ENCODE measurements at regions not wholly inside any gene's neighbourhood (a gene's known extent, or its start where the extent isn't known, plus 50 kb on each side); places are given as distances from the start of the nearest gene placed in this dataset.

DNA sequence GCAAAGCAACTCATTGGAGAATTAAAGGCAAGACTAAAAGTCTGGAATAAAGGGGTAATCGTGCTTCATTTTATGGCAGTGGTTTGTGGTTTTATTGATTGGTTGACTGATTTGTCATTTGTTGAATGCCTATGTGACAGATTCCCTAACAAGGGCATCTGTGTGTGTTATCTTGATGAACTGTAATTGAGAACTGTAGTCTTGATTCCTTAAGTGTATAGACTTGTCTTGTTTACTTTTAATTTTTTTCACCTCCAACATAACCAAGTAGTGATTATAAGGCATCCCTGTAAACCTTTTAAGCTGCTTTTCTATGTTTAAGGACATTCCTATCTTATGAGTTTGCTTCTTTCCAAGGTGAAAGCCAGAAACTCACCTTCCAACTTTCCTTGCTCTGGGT, 216.0 kb upstream of the TAPT1 start:
- no peak for ATAC-seq
- TF ChIP-seq, protein P1, sequence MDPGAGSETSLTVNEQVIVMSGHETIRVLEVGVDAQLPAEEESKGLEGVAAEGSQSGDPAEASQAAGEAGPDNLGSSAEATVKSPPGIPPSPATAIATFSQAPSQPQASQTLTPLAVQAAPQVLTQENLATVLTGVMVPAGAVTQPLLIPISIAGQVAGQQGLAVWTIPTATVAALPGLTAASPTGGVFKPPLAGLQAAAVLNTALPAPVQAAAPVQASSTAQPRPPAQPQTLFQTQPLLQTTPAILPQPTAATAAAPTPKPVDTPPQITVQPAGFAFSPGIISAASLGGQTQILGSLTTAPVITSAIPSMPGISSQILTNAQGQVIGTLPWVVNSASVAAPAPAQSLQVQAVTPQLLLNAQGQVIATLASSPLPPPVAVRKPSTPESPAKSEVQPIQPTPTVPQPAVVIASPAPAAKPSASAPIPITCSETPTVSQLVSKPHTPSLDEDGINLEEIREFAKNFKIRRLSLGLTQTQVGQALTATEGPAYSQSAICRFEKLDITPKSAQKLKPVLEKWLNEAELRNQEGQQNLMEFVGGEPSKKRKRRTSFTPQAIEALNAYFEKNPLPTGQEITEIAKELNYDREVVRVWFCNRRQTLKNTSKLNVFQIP (CRISPR knock-in tag; IDR thresholded peaks at IDR 0.05; ENCODE audit: borderline replicate concordance, low read depth) = no peak
- TF ChIP-seq ZFP3 (CRISPR knock-in tag; IDR thresholded peaks at IDR 0.05) (no peak), ZC3H10 (CRISPR knock-in tag; IDR thresholded peaks at IDR 0.05) (no peak), ZNF70 (CRISPR knock-in tag; IDR thresholded peaks at IDR 0.05) (no peak), ZNF8 (CRISPR knock-in tag; IDR thresholded peaks at IDR 0.05) (no peak), OSR1 (CRISPR knock-in tag; IDR thresholded peaks at IDR 0.05) (no peak), PPARA (CRISPR knock-in tag; IDR thresholded peaks at IDR 0.05; ENCODE audit: borderline replicate concordance) (no peak), TOX (CRISPR knock-in tag; IDR thresholded peaks at IDR 0.05; ENCODE audit: borderline replicate concordance) (no peak), ESRRG (CRISPR knock-in tag; IDR thresholded peaks at IDR 0.05) (no peak), SNAI2 (CRISPR knock-in tag; IDR thresholded peaks at IDR 0.05) (no peak), ARNTL (CRISPR knock-in tag; IDR thresholded peaks at IDR 0.05; ENCODE audit: borderline replicate concordance, low read depth) (no peak), ZFP30 (CRISPR knock-in tag; IDR thresholded peaks at IDR 0.05) (no peak), CSDC2 (CRISPR knock-in tag; IDR thresholded peaks at IDR 0.05) (no peak)
- TF ChIP-seq, protein P2, sequence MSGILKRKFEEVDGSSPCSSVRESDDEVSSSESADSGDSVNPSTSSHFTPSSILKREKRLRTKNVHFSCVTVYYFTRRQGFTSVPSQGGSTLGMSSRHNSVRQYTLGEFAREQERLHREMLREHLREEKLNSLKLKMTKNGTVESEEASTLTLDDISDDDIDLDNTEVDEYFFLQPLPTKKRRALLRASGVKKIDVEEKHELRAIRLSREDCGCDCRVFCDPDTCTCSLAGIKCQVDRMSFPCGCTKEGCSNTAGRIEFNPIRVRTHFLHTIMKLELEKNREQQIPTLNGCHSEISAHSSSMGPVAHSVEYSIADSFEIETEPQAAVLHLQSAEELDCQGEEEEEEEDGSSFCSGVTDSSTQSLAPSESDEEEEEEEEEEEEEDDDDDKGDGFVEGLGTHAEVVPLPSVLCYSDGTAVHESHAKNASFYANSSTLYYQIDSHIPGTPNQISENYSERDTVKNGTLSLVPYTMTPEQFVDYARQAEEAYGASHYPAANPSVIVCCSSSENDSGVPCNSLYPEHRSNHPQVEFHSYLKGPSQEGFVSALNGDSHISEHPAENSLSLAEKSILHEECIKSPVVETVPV (CRISPR knock-in tag; IDR thresholded peaks at IDR 0.05) = no peak
- TF ChIP-seq, protein P3, sequence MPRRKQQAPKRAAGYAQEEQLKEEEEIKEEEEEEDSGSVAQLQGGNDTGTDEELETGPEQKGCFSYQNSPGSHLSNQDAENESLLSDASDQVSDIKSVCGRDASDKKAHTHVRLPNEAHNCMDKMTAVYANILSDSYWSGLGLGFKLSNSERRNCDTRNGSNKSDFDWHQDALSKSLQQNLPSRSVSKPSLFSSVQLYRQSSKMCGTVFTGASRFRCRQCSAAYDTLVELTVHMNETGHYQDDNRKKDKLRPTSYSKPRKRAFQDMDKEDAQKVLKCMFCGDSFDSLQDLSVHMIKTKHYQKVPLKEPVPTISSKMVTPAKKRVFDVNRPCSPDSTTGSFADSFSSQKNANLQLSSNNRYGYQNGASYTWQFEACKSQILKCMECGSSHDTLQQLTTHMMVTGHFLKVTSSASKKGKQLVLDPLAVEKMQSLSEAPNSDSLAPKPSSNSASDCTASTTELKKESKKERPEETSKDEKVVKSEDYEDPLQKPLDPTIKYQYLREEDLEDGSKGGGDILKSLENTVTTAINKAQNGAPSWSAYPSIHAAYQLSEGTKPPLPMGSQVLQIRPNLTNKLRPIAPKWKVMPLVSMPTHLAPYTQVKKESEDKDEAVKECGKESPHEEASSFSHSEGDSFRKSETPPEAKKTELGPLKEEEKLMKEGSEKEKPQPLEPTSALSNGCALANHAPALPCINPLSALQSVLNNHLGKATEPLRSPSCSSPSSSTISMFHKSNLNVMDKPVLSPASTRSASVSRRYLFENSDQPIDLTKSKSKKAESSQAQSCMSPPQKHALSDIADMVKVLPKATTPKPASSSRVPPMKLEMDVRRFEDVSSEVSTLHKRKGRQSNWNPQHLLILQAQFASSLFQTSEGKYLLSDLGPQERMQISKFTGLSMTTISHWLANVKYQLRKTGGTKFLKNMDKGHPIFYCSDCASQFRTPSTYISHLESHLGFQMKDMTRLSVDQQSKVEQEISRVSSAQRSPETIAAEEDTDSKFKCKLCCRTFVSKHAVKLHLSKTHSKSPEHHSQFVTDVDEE (CRISPR knock-in tag; IDR thresholded peaks at IDR 0.05) = no peak
- TF ChIP-seq, protein P4, sequence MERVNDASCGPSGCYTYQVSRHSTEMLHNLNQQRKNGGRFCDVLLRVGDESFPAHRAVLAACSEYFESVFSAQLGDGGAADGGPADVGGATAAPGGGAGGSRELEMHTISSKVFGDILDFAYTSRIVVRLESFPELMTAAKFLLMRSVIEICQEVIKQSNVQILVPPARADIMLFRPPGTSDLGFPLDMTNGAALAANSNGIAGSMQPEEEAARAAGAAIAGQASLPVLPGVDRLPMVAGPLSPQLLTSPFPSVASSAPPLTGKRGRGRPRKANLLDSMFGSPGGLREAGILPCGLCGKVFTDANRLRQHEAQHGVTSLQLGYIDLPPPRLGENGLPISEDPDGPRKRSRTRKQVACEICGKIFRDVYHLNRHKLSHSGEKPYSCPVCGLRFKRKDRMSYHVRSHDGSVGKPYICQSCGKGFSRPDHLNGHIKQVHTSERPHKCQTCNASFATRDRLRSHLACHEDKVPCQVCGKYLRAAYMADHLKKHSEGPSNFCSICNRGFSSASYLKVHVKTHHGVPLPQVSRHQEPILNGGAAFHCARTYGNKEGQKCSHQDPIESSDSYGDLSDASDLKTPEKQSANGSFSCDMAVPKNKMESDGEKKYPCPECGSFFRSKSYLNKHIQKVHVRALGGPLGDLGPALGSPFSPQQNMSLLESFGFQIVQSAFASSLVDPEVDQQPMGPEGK (CRISPR knock-in tag; IDR thresholded peaks at IDR 0.05; ENCODE audit: borderline replicate concordance) = no peak

DNA sequence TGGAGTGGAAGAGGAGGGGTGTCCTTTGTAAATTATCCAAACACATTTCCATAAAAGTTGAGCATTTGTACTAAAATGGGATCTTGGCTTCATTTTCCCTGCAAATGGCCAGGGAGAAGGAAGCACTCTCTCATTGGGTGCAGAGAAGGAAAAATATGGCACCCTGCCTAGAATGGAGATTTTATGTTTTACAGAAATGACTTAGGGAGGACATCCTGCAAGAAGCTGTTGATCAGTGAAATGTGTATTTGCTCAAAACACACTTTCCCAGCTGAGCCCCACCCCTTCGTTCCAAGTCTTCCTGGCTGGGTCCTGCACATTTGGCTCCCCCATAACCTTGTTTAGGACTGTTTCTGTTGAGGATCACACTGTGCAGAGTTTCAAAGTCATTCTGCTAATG, 213.5 kb upstream of the TAPT1 start:
- no peak for TF ChIP-seq ARNTL (CRISPR knock-in tag; IDR thresholded peaks at IDR 0.05; ENCODE audit: borderline replicate concordance, low read depth)
- TF ChIP-seq, protein P4 (CRISPR knock-in tag; IDR thresholded peaks at IDR 0.05; ENCODE audit: borderline replicate concordance) = no peak
- no peak for TF ChIP-seq BACH2 (CRISPR knock-in tag; IDR thresholded peaks at IDR 0.05; ENCODE audit: borderline replicate concordance)
- TF ChIP-seq, protein P2 (CRISPR knock-in tag; IDR thresholded peaks at IDR 0.05) = no peak
- no peak for TF ChIP-seq SNAI2 (CRISPR knock-in tag; IDR thresholded peaks at IDR 0.05)
- TF ChIP-seq TOX (CRISPR knock-in tag; IDR thresholded peaks at IDR 0.05; ENCODE audit: borderline replicate concordance) = no peak
- TF ChIP-seq ZC3H10 (CRISPR knock-in tag; IDR thresholded peaks at IDR 0.05) = no peak
- TF ChIP-seq CSDC2 (CRISPR knock-in tag; IDR thresholded peaks at IDR 0.05) = no peak
- no peak for TF ChIP-seq RARB (CRISPR knock-in tag; IDR thresholded peaks at IDR 0.05)
- TF ChIP-seq ZNF565 (CRISPR knock-in tag; conservative IDR thresholded peaks at IDR 0.05; ENCODE audit: low read depth) = no peak
- no peak for TF ChIP-seq ISL1 (CRISPR knock-in tag; IDR thresholded peaks at IDR 0.05)
- no peak for TF ChIP-seq GLIS3 (CRISPR knock-in tag; IDR thresholded peaks at IDR 0.05)
- TF ChIP-seq, protein P1 (CRISPR knock-in tag; IDR thresholded peaks at IDR 0.05; ENCODE audit: borderline replicate concordance, low read depth) = no peak
- TF ChIP-seq ESRRG (CRISPR knock-in tag; IDR thresholded peaks at IDR 0.05) = no peak
- no peak for TF ChIP-seq ZFP3 (CRISPR knock-in tag; IDR thresholded peaks at IDR 0.05)
- no peak for ATAC-seq

Data from SK-N-SH treated with all-trans-retinoic acid at 6 μM for 48 hours (cell line).